Heart left ventricle (tissue), 16 donors: ENCODE measurements at regions not wholly inside any gene's neighbourhood (a gene's known extent, or its start where the extent isn't known, plus 50 kb on each side); places are given as distances from the start of the nearest gene placed in this dataset.
"Not testable (repeated sequence)": the region's sequence is repeated elsewhere in the genome, so short reads cannot be mapped to it uniquely, and the experiment has no call there.

ENCODE experiments used
- ATAC-seq, 4 donors: fragments of 200-7000 bp; cut with Tn5 transposase; one replicate each; pipeline ENCODE4 v1.9.1; 2020 to 2022; ENCODE audit warnings: moderate library complexity in 4 of 4, mild to moderate bottlenecking in 3 of 4, moderate number of reproducible peaks in 1 of 4
- DNase-seq, 5 donors: peaks; one replicate each; pipeline ENCODE4 v3.0.0-alpha.2; 2020
- H3K27ac ChIP-seq, 12 donors: fragments of 200-600 bp; sonication (generic) in 4 of 12; one replicate each; pipeline versions ENCODE4 v1.5.0 to v1.8.0; 2016 to 2022; ENCODE audit warnings: mild to moderate bottlenecking in 2 of 12
- H3K27me3 ChIP-seq, 9 donors: fragments of 200-600 bp; sonication (generic) in 2 of 9; one replicate each; pipeline versions ENCODE4 v1.5.1 to v1.8.0; 2016 to 2022; ENCODE audit warnings: mild to moderate bottlenecking in 3 of 9
- H3K36me3 ChIP-seq, 9 donors: fragments of 200-600 bp; sonication (generic) in 2 of 9; one replicate each; pipeline versions ENCODE4 v1.5.0 to v1.8.0; 2018 to 2022; ENCODE audit warnings: mild to moderate bottlenecking in 2 of 9
- H3K4me1 ChIP-seq, 12 donors: fragments of 200-600 bp; sonication (generic) in 4 of 12; one replicate each; pipeline versions ENCODE4 v1.5.0 to v1.8.0; 2016 to 2022; ENCODE audit warnings: mild to moderate bottlenecking in 3 of 12
- H3K4me3 ChIP-seq, 12 donors: fragments of 200-600 bp; sonication (generic) in 4 of 12; one replicate each; pipeline versions ENCODE4 v1.5.0 to v1.8.0; 2017 to 2022; ENCODE audit warnings: mild to moderate bottlenecking in 9 of 12, moderate library complexity in 4 of 12
- H3K9me3 ChIP-seq, 12 donors: fragments of 200-600 bp; sonication (generic) in 4 of 12; one replicate each; pipeline versions ENCODE4 v1.5.0 to v1.8.0; 2016 to 2022; ENCODE audit warnings: mild to moderate bottlenecking in 1 of 12
- CTCF ChIP-seq, 12 donors: fragments of 200-600 bp; sonication (generic) in 4 of 12; IDR thresholded peaks; one replicate each; pipeline versions ENCODE4 v1.5.0 to v1.8.0; 2018 to 2022; ENCODE audit warnings: antibody characterized with exemption in 12 of 12, mild to moderate bottlenecking in 5 of 12
- POLR2A ChIP-seq, 2 donors: fragments of 450-650 bp; IDR thresholded peaks; one replicate each; pipeline ENCODE4 v1.6.1; 2017; ENCODE audit warnings: antibody characterized with exemption in 2 of 2, mild to moderate bottlenecking in 2 of 2, moderate library complexity in 2 of 2
- WGBS, 4 donors: extraction: QIAGEN DNeasy Blood & Tissue Kit in 2 of 4; methylation state at CpG; one replicate each; pipeline versions ENCODE4 v1.1.5 to v1.1.7; 2013 to 2018; 5-methylcytosine and 5-hydroxymethylcytosine counted together
- intact Hi-C, 10 donors: fragments of 100-400 bp; cut with DNase I; formaldehyde crosslinking; loops; one replicate each; pipeline versions ENCODE4 v1.11.1 to v1.14.2; 2022
- donor health status: ischemic (EF 13 %, LVEDD 7.1; RV severe dilation, severe dysfunction).
- donor health status: healthy with polysubstance abuse.
- donor health status: DM: no; HTN: yes; CAD: no.
- donor health status: DM: no; HTN: no; CAD: no.
- donor health status: ischemic (EF 25% LVEDD 6.9; RV normal size, moderate dysfunction).
- donor health status: ischemic (EF 25% LVEDD 5.7; RV mildly dilated, moderate dysfunction).
- donor health status: healthy.
- donor health status: DM: yes; HTN: yes; CAD: no.
- donor health status: ischemic (EF 35%, LVEDD 5.7; RV mildly dilated, moderate dysfunction).
- donor health status: nonischemic (EF 11% LVEDD 7.7; RV severe dilation, severe dysfunction).
- donor health status: DM: yes; HTN: yes; CAD: no.
- donor health status: PGD.
- donor health status: ischemic (EF 29% LVEDD 5.4; RV normal size, mild dysfunction).
- donor health status: nonischemic (EF 23%, LVEDD 6.1; RV moderate dilation, normal function).

DNA sequence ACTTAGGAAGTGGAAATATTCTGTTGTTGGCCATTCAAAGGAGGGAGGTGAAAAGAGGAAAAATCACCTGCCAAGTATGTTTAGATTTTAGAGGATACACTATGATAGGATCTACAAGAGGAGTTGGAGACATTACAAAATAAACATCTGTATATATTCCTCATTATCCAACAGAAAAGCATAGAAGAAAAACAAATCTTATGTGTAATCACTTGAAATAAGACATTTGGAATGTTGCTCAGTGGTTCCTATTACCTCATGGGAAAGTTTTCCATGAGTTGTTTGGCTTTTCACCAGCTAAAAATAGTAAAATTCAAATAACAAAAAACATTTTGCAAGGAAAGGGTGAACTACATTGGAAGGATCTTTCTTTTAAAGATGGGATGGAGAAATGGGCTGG lies 76.7 kb upstream of the CARMIL1 start:
- Histone ChIP-seq H3K27me3 (no peaks in the 10 kb centered on the region), H3K4me3 (no peak overlapping the region), H3K4me1 (peaks cover 0 to 3% (median 0%) of the 10 kb centered on the region in 12 donors), H3K27ac (peak overlapping the region in 5 of 12 donors; percentile 3 to 54 (median 18)), H3K9me3 (peaks cover 0 to 20% (median 9%) of the 10 kb centered on the region in 12 donors), H3K36me3 (no peaks in the 10 kb centered on the region)
- ATAC-seq (peak in 1 of 4 donors; percentile 36), DNase-seq (no peak)
- no peak for TF ChIP-seq POLR2A (IDR thresholded peaks at IDR 0.05)
- TF ChIP-seq CTCF (IDR thresholded peaks at IDR 0.05): no peak
- intact Hi-C loops: no loop called here

- DNase-seq (no peak), ATAC-seq (no peak)
- peaks cover 0 to 25% (median 10%) of the 10 kb centered on the region in 12 donors for H3K9me3 ChIP-seq
- no peak overlapping the region for H3K4me3 ChIP-seq
- TF ChIP-seq CTCF (IDR thresholded peaks at IDR 0.05): no peak
- TF ChIP-seq POLR2A (IDR thresholded peaks at IDR 0.05): no peak
- intact Hi-C loops: no loop called here
- H3K4me1 ChIP-seq: peaks cover 0 to 3% (median 0%) of the 10 kb centered on the region in 12 donors
- H3K36me3 ChIP-seq: no peaks in the 10 kb centered on the region
- H3K27ac ChIP-seq: no peak overlapping the region
- H3K27me3 ChIP-seq: no peaks in the 10 kb centered on the region
Observed at GRCh38 chr6:25205629-25206028, 73.5 kb upstream of the CARMIL1 start.

GRCh38 chr6:25207453-25208155 lies 71.6 kb upstream of the CARMIL1 start:
- H3K36me3 ChIP-seq, intact Hi-C loops, H3K27ac ChIP-seq, H3K27me3 ChIP-seq, DNase-seq, H3K4me1 ChIP-seq, ATAC-seq, H3K4me3 ChIP-seq: not testable (repeated sequence)
- 27 to 39% (median 34%) methylated on average over 5 of the region's 5 CpGs for WGBS, 4 donors
- peaks cover 0 to 27% (median 10%) of the 10 kb centered on the region in 12 donors for H3K9me3 ChIP-seq

DNA sequence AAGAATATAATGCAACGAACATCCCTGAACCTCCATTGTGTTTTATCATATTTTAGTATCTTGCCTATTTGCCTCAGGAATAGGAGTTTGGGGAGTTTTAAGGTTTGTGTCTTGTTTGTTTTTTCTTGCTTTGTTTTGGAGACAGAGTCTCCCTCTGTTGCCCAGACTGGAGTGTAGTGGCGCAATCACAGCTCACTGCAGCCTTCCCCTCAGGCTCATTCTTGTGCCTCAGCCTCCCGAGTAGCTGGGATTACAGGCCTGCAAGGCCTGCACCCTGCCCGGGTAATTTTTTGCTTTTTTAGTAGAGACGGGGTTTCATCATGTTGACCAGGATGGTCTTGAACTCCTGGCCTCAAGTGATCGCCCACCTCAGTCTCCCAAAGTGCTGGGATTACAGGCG lies 63.3 kb upstream of the CARMIL1 start:
- no peak for DNase-seq
- H3K27me3 ChIP-seq: no peaks in the 10 kb centered on the region
- peaks cover 0 to 5% (median 0%) of the 10 kb centered on the region in 12 donors for H3K9me3 ChIP-seq
- H3K4me1 ChIP-seq: peaks cover 0 to 13% (median 4%) of the 10 kb centered on the region in 12 donors
- H3K4me3 ChIP-seq: no peak overlapping the region
- no peak for ATAC-seq
- H3K27ac ChIP-seq: no peak overlapping the region
- no peaks in the 10 kb centered on the region for H3K36me3 ChIP-seq
- intact Hi-C loops: no loop called here
- no peak for TF ChIP-seq POLR2A (IDR thresholded peaks at IDR 0.05)
- TF ChIP-seq CTCF (IDR thresholded peaks at IDR 0.05): no peak
- WGBS, 4 donors: 93 to 96% (median 95%) methylated on average over 7 of the region's 7 CpGs

DNA sequence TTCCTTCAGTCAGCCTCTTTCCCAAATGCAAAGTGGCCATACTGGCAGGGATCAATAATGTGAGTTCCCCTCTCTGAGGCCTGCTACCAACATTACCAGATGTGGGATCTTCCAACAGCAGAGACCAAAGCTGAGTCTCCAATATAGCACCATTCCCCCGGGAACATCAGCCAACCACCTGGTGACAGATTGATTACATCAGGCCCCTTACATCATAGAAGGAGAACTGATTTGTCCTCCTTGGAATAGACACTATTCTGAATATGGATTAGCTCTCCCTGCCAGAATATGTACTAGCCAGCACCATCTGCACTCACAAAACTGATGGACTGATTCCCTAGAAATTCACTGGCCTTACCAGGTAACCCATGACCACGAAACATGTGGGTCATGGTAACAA lies 61.9 kb upstream of the CARMIL1 start:
- Histone ChIP-seq H3K9me3 (peaks cover 0 to 3% (median 0%) of the 10 kb centered on the region in 12 donors), H3K27ac (no peak overlapping the region), H3K4me3 (no peak overlapping the region), H3K4me1 (peaks cover 0 to 16% (median 4%) of the 10 kb centered on the region in 12 donors), H3K36me3 (no peaks in the 10 kb centered on the region), H3K27me3 (no peaks in the 10 kb centered on the region)
- 90 to 100% (median 91%) methylated on average over 2 of the region's 2 CpGs for WGBS, 4 donors
- ATAC-seq (no peak), DNase-seq (no peak)
- intact Hi-C loops: no loop called here
- no peak for TF ChIP-seq POLR2A (IDR thresholded peaks at IDR 0.05)
- no peak for TF ChIP-seq CTCF (IDR thresholded peaks at IDR 0.05)
